HepG2 (cell line): ENCODE measurements at regions not wholly inside any gene's neighbourhood (a gene's known extent, or its start where the extent isn't known, plus 50 kb on each side); places are given as distances from the start of the nearest gene placed in this dataset.

Source experiments
- ARNT ChIP-seq: fragments of 450-650 bp; IDR thresholded peaks from 2 replicates; pipeline ENCODE4 v1.6.1; 2017
- EHMT2 ChIP-seq: fragments of 200-600 bp; sonication (generic); IDR thresholded peaks from 2 replicates; pipeline ENCODE4 v1.7.0; 2017; ENCODE audit warnings: antibody characterized with exemption, low read depth, low read length, borderline replicate concordance
- ELF4 ChIP-seq: sonication (generic); formaldehyde crosslinking; IDR thresholded peaks from 2 replicates; pipeline ENCODE4 v1.5.0; 2020; ENCODE audit warnings: missing genetic modification reagents, mild to moderate bottlenecking, moderate library complexity, borderline replicate concordance
- ETV5 ChIP-seq: IDR thresholded peaks from 2 replicates; pipeline ENCODE4 v1.6.1; 2018; ENCODE audit warnings: missing biosample characterization, missing genetic modification reagents, inconsistent platforms, borderline replicate concordance
- GMEB2 ChIP-seq: IDR thresholded peaks from 2 replicates; pipeline ENCODE4 v1.6.1; 2016; ENCODE audit warnings: missing biosample characterization, missing genetic modification reagents, low read depth
- HNRNPUL1 ChIP-seq: fragments of 200-400 bp; formaldehyde crosslinking; IDR thresholded peaks from 2 replicates; pipeline ENCODE4 v1.6.1; 2017; ENCODE audit warnings: low read depth, mild to moderate bottlenecking, low read length, moderate library complexity
- IRX3 ChIP-seq: sonication (generic); formaldehyde crosslinking; IDR thresholded peaks from 2 replicates; pipeline ENCODE4 v1.8.1; 2023; ENCODE audit warnings: mild to moderate bottlenecking, low read depth, missing genetic modification reagents, borderline replicate concordance
- KAT7 ChIP-seq: IDR thresholded peaks from 2 replicates; pipeline ENCODE4 v1.6.1; 2018; ENCODE audit warnings: borderline replicate concordance, missing compliant biosample characterization
- MEF2D ChIP-seq: sonication (generic); formaldehyde crosslinking; IDR thresholded peaks from 2 replicates; pipeline ENCODE4 v1.5.1; 2020; ENCODE audit warnings: mild to moderate bottlenecking, missing genetic modification reagents
- MXD1 ChIP-seq: sonication (generic); formaldehyde crosslinking; IDR thresholded peaks from 2 replicates; pipeline ENCODE4 v1.4.0; 2020; ENCODE audit warnings: mild to moderate bottlenecking, missing genetic modification reagents
- NPAS2 ChIP-seq: sonication (generic); formaldehyde crosslinking; IDR thresholded peaks from 2 replicates; pipeline ENCODE4 v1.8.0; 2022; ENCODE audit warnings: mild to moderate bottlenecking, missing genetic modification reagents, borderline replicate concordance
- PAX8 ChIP-seq: sonication (generic); formaldehyde crosslinking; IDR thresholded peaks from 2 replicates; pipeline ENCODE4 v1.8.0; 2022; ENCODE audit warnings: mild to moderate bottlenecking, missing genetic modification reagents, borderline replicate concordance
- RARA ChIP-seq: IDR thresholded peaks from 2 replicates; pipeline ENCODE4 v1.6.1; 2016; ENCODE audit warnings: missing genetic modification reagents, missing compliant biosample characterization
- SALL2 ChIP-seq: sonication (generic); formaldehyde crosslinking; IDR thresholded peaks from 2 replicates; pipeline ENCODE4 v1.8.1; 2023; ENCODE audit warnings: mild to moderate bottlenecking, missing genetic modification reagents, inconsistent platforms
- ZBTB7A ChIP-seq: sonication (generic); formaldehyde crosslinking; IDR thresholded peaks from 2 replicates; pipeline ENCODE4 v1.8.0; 2022; ENCODE audit warnings: mild to moderate bottlenecking, missing genetic modification reagents
- ZNF382 ChIP-seq: sonication (generic); formaldehyde crosslinking; IDR thresholded peaks from 2 replicates; pipeline ENCODE4 v1.5.0; 2020; ENCODE audit warnings: missing genetic modification reagents, mild to moderate bottlenecking, borderline replicate concordance
- ZNF567 ChIP-seq: sonication (generic); formaldehyde crosslinking; IDR thresholded peaks from 2 replicates; pipeline ENCODE4 v1.8.1; 2023; ENCODE audit warnings: mild to moderate bottlenecking, missing genetic modification reagents, borderline replicate concordance
- ZNF580 ChIP-seq: IDR thresholded peaks from 2 replicates; pipeline ENCODE4 v1.6.1; 2016; ENCODE audit warnings: low read depth, borderline replicate concordance
- ZNF709 ChIP-seq: sonication (generic); formaldehyde crosslinking; IDR thresholded peaks from 2 replicates; pipeline ENCODE4 v1.5.0; 2020; ENCODE audit warnings: mild to moderate bottlenecking, missing genetic modification reagents
- ZNF713 ChIP-seq: sonication (generic); formaldehyde crosslinking; IDR thresholded peaks from 2 replicates; pipeline ENCODE4 v1.4.0; 2020; ENCODE audit warnings: mild to moderate bottlenecking, missing genetic modification reagents
- ZNF747 ChIP-seq: sonication (generic); formaldehyde crosslinking; IDR thresholded peaks from 2 replicates; pipeline ENCODE4 v1.8.1; 2023; ENCODE audit warnings: missing genetic modification reagents, mild to moderate bottlenecking, borderline replicate concordance
- ZNF782 ChIP-seq: sonication (generic); formaldehyde crosslinking; IDR thresholded peaks from 2 replicates; pipeline ENCODE4 v1.4.0; 2020; ENCODE audit warnings: missing genetic modification reagents, mild to moderate bottlenecking, borderline replicate concordance
- TF ChIP-seq, protein P1 (sequence below): IDR thresholded peaks from 2 replicates; pipeline ENCODE4 v1.6.1; 2018; ENCODE audit warnings: missing genetic modification reagents, mild to moderate bottlenecking, missing compliant biosample characterization
- TF ChIP-seq, protein P2 (sequence below): sonication (generic); formaldehyde crosslinking; IDR thresholded peaks from 2 replicates; pipeline ENCODE4 v1.5.0; 2020; ENCODE audit warnings: missing genetic modification reagents
- TF ChIP-seq, protein P3 (sequence below): sonication (generic); formaldehyde crosslinking; IDR thresholded peaks from 2 replicates; pipeline ENCODE4 v1.5.0; 2020; ENCODE audit warnings: missing genetic modification reagents

DNA sequence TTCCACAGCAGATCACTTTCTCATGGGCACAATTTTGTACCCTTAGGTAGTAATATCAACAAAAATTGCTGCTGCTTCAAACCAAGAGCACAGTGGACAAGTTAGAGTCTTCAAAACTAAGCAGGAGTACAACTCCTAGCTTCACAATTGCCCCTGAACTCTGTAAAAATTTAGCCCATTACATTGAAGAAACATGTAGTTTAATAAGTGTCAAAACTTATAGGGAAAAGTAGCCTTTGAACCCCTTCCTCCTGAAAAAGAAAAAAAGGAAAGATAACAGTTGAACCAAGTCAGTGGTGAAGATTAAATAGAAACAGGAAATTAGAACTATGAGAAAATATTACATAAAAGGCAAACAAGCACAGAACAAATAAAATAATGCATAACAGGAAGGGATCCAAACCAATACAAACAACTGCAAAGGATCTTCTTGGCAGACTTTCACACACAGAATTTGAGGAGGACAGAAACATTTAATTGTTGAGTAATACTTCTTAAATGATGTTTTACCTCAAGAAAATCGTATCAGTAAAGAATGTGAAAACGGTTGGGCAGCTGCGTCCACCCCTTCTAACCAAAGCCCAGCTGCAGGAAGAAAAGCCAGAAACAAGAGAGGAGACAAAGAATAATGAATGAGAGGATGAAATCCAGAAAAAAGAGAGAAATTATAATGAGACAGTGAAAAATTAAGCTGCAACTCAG is 636.0 kb downstream of the NR2F1-AS1 start (continued):
- TF ChIP-seq SALL2 (CRISPR knock-in tag) (no peak), PAX8 (CRISPR knock-in tag) (no peak), ZNF709 (CRISPR knock-in tag) (no peak), MXD1 (no peak), ZNF782 (CRISPR knock-in tag) (no peak), GMEB2 (CRISPR knock-in tag) (no peak), NPAS2 (CRISPR knock-in tag) (no peak), ZNF713 (CRISPR knock-in tag) (no peak), ZNF580 (CRISPR knock-in tag) (no peak), ETV5 (peak; percentile 95), ARNT (no peak), ZNF747 (peak; percentile 61; the same call in 1 of the 2 replicates), ELF4 (CRISPR knock-in tag) (0 out of 2 replicates have a peak, but pooled peaks have one; percentile 43), ZNF382 (no peak), MEF2D (CRISPR knock-in tag) (peak; percentile 86), HNRNPUL1 (no peak), RARA (CRISPR knock-in tag) (peak; percentile 93), IRX3 (no peak), EHMT2 (no peak), ZBTB7A (CRISPR knock-in tag) (no peak), KAT7 (no peak), ZNF567 (CRISPR knock-in tag) (no peak)
- TF ChIP-seq, protein P1, sequence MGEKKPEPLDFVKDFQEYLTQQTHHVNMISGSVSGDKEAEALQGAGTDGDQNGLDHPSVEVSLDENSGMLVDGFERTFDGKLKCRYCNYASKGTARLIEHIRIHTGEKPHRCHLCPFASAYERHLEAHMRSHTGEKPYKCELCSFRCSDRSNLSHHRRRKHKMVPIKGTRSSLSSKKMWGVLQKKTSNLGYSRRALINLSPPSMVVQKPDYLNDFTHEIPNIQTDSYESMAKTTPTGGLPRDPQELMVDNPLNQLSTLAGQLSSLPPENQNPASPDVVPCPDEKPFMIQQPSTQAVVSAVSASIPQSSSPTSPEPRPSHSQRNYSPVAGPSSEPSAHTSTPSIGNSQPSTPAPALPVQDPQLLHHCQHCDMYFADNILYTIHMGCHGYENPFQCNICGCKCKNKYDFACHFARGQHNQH (CRISPR knock-in tag), result peak; percentile 34; the same call in 1 of the 2 replicates
- TF ChIP-seq, protein P2, sequence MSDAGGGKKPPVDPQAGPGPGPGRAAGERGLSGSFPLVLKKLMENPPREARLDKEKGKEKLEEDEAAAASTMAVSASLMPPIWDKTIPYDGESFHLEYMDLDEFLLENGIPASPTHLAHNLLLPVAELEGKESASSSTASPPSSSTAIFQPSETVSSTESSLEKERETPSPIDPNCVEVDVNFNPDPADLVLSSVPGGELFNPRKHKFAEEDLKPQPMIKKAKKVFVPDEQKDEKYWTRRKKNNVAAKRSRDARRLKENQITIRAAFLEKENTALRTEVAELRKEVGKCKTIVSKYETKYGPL (CRISPR knock-in tag), result peak; percentile 52; the same call in 1 of the 2 replicates
- TF ChIP-seq, protein P3, sequence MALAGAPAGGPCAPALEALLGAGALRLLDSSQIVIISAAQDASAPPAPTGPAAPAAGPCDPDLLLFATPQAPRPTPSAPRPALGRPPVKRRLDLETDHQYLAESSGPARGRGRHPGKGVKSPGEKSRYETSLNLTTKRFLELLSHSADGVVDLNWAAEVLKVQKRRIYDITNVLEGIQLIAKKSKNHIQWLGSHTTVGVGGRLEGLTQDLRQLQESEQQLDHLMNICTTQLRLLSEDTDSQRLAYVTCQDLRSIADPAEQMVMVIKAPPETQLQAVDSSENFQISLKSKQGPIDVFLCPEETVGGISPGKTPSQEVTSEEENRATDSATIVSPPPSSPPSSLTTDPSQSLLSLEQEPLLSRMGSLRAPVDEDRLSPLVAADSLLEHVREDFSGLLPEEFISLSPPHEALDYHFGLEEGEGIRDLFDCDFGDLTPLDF, result no peak
